LNCAP (cell line): ENCODE measurements at regions not wholly inside any gene's neighbourhood (a gene's known extent, or its start where the extent isn't known, plus 50 kb on each side); places are given as distances from the start of the nearest gene placed in this dataset.

Source experiments
- CTCF ChIP-seq: fragments of 450-650 bp; IDR thresholded peaks from 2 replicates; pipeline ENCODE4 v1.5.1; 2017; ENCODE audit warnings: mild to moderate bottlenecking

- TF ChIP-seq CTCF = no peak
These were observed 74.0 kb upstream of the RARB start for GRCh38 chr3:25354071-25354470.

- TF ChIP-seq CTCF = no peak
These were observed 72.8 kb upstream of the RARB start for GRCh38 chr3:25355034-25355885.

- TF ChIP-seq CTCF = no peak
These were observed 72.1 kb upstream of the RARB start for GRCh38 chr3:25355998-25356397.

- no peak for TF ChIP-seq CTCF
These were observed 65.9 kb upstream of the RARB start for GRCh38 chr3:25362118-25362517.

- TF ChIP-seq CTCF = no peak
These were observed 62.4 kb upstream of the RARB start for GRCh38 chr3:25365636-25366035.

GRCh38 chr3:25367025-25367424 is 61.0 kb upstream of the RARB start:
- TF ChIP-seq CTCF = no peak

GRCh38 chr3:25372167-25372566 is 55.9 kb upstream of the RARB start:
- no peak for TF ChIP-seq CTCF

GRCh38 chr3:25376340-25376739 is 51.7 kb upstream of the RARB start:
- no peak for TF ChIP-seq CTCF
